ENCODE measurements at regions not wholly inside any gene's neighbourhood (a gene's known extent, or its start where the extent isn't known, plus 50 kb on each side); places are given as distances from the start of the nearest gene placed in this dataset.

DNA sequence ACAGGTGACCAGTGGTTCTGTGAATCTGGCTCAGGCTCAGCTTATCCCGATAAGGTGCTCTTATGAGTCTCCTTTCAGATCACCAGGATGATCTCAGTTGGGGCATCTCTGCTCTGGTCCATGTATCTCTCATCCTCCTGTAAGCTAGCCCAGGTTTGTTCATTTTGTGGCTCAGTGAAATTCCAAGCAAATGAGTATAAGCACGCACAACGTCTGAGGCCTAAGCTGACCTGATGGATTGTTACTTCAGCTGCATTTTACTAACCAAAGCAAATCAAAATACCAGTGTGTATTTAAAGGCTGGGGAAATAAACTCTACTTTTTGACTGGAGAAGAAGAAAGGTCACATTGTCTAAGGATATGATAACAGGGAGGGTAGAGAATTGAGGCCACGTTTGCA is 551.0 kb upstream of the BTBD3 start:
- ATAC-seq (ENCODE audit: poor library complexity): no peak
- CTCF ChIA-PET: no interaction called here

DNA sequence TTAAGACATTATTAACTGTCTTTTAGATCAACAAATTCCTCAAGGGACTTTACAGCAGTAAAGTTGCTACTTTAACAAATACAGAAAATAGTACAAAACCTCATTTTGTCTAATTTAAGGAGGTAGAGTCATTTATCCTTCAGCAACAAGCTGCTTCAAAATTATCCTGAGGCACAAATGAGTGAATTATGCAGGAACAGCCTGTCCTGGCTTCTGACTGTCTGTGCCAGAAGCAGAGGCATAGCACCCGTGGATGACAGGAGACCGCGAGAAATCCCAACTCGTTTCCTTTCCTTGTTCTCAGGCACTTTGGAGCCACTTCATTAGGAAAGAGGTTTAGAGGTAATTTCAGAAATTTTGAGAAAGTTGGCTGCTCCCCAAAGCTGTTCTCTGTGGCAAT is 549.2 kb upstream of the BTBD3 start:
- H3K9me3 Mint-ChIP-seq: peaks cover 3% of the 10 kb centered on the region
- peaks cover 0 to 4% of the 10 kb centered on the region in 2 experiments for H3K9me3 ChIP-seq (ENCODE audit: control insufficient read depth in 1 of 2, insufficient read depth in 1 of 2, low read length in 2 of 2)
- no peaks in the 10 kb centered on the region for H3K36me3 Mint-ChIP-seq (ENCODE audit: low read depth)
- ATAC-seq (ENCODE audit: poor library complexity): no peak
- POLR2A ChIA-PET: no interaction called here
- no peaks in the 10 kb centered on the region for H3K4me1 ChIP-seq (ENCODE audit: insufficient read depth, low read length)
- no peaks in the 10 kb centered on the region for H3K27me3 Mint-ChIP-seq
- H3K4me3 Mint-ChIP-seq: no peak overlapping the region
- no peaks in the 10 kb centered on the region for H3K27me3 ChIP-seq (ENCODE audit: control insufficient read depth in 1 of 2, insufficient read depth in 2 of 2, low read length in 2 of 2)
- no peak for DNase-seq
- H3K36me3 ChIP-seq (ENCODE audit: insufficient read depth, low read length): no peaks in the 10 kb centered on the region
- no peak overlapping the region for H3K4me3 ChIP-seq (ENCODE audit: low read length)
- intact Hi-C loops (cut with DNase I, micrococcal nuclease): no loop called here
- CTCF ChIA-PET: no interaction called here
- no peak overlapping the region for H3K27ac Mint-ChIP-seq
- no peaks in the 10 kb centered on the region for H3K4me1 Mint-ChIP-seq (ENCODE audit: low read depth)
- H3K27ac ChIP-seq (ENCODE audit: low read depth in 1 of 2, low read length in 2 of 2): no peak overlapping the region
- TF ChIP-seq, protein P1, sequence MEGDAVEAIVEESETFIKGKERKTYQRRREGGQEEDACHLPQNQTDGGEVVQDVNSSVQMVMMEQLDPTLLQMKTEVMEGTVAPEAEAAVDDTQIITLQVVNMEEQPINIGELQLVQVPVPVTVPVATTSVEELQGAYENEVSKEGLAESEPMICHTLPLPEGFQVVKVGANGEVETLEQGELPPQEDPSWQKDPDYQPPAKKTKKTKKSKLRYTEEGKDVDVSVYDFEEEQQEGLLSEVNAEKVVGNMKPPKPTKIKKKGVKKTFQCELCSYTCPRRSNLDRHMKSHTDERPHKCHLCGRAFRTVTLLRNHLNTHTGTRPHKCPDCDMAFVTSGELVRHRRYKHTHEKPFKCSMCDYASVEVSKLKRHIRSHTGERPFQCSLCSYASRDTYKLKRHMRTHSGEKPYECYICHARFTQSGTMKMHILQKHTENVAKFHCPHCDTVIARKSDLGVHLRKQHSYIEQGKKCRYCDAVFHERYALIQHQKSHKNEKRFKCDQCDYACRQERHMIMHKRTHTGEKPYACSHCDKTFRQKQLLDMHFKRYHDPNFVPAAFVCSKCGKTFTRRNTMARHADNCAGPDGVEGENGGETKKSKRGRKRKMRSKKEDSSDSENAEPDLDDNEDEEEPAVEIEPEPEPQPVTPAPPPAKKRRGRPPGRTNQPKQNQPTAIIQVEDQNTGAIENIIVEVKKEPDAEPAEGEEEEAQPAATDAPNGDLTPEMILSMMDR (IDR thresholded peaks at IDR 0.05): no peak

More for the DNA sequence above, 551.0 kb upstream of the BTBD3 start:
- Histone ChIP-seq H3K9me3 (ENCODE audit: control insufficient read depth in 1 of 2, insufficient read depth in 1 of 2, low read length in 2 of 2) (peaks cover 0 to 4% of the 10 kb centered on the region in 2 experiments), H3K27me3 (ENCODE audit: control insufficient read depth in 1 of 2, insufficient read depth in 2 of 2, low read length in 2 of 2) (no peaks in the 10 kb centered on the region), H3K4me3 (ENCODE audit: low read length) (no peak overlapping the region), H3K36me3 (ENCODE audit: insufficient read depth, low read length) (no peaks in the 10 kb centered on the region), H3K27ac (ENCODE audit: low read depth in 1 of 2, low read length in 2 of 2) (no peak overlapping the region), H3K4me1 (ENCODE audit: insufficient read depth, low read length) (no peaks in the 10 kb centered on the region)
- no peaks in the 10 kb centered on the region for H3K36me3 Mint-ChIP-seq (ENCODE audit: low read depth)
- DNase-seq: no peak
- peaks cover 11% of the 10 kb centered on the region for H3K9me3 Mint-ChIP-seq
- TF ChIP-seq, protein P1 (IDR thresholded peaks at IDR 0.05): no peak
- intact Hi-C loops (cut with DNase I, micrococcal nuclease): no loop called here
- no peaks in the 10 kb centered on the region for H3K4me1 Mint-ChIP-seq (ENCODE audit: low read depth)
- H3K27me3 Mint-ChIP-seq: no peaks in the 10 kb centered on the region
- H3K4me3 Mint-ChIP-seq: no peak overlapping the region
- no peak overlapping the region for H3K27ac Mint-ChIP-seq
- POLR2A ChIA-PET: no interaction called here

DNA sequence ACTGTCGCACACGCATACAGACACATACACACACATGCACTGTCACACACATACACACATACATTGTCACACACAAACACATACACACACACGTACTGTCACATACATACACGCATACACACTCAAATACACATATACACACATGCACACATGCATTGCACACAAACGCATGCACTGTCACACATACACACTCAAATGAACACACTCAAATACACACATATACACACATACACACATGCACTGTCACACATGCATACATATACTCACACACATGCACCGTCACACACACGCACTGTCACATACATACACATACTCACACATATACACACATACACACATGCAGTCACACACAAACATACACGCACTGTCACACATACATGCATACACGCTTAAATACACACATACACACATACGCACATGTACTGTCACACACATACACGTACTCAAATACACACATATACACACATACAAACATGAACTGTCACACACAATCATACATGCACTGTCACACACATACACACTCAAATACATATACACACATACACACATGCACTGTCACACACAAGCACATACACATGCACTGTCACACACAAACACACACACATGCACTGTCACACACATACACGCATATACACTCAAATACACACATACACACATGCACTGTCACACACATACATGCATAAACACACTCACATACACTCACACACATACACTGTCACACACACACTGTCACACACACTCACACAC is 548.6 kb upstream of the BTBD3 start:
- no peaks in the 10 kb centered on the region for H3K27me3 Mint-ChIP-seq
- H3K27me3 ChIP-seq (ENCODE audit: control insufficient read depth in 1 of 2, insufficient read depth in 2 of 2, low read length in 2 of 2): no peaks in the 10 kb centered on the region
- no peaks in the 10 kb centered on the region for H3K36me3 ChIP-seq (ENCODE audit: insufficient read depth, low read length)
- H3K27ac ChIP-seq (ENCODE audit: low read depth in 1 of 2, low read length in 2 of 2): no peak overlapping the region
- TF ChIP-seq, protein P1 (IDR thresholded peaks at IDR 0.05): no peak
- no peak overlapping the region for H3K4me3 ChIP-seq (ENCODE audit: low read length)
- H3K36me3 Mint-ChIP-seq (ENCODE audit: low read depth): no peaks in the 10 kb centered on the region
- ChIA-PET POLR2A (no interaction called here), CTCF (no interaction called here)
- DNase-seq: no peak
- peaks cover 3% of the 10 kb centered on the region for H3K9me3 Mint-ChIP-seq
- peaks cover 0 to 4% of the 10 kb centered on the region in 2 experiments for H3K9me3 ChIP-seq (ENCODE audit: control insufficient read depth in 1 of 2, insufficient read depth in 1 of 2, low read length in 2 of 2)
- H3K4me1 ChIP-seq (ENCODE audit: insufficient read depth, low read length): no peaks in the 10 kb centered on the region
- ATAC-seq (ENCODE audit: poor library complexity): no peak
- H3K4me1 Mint-ChIP-seq (ENCODE audit: low read depth): no peaks in the 10 kb centered on the region
- no peak overlapping the region for H3K4me3 Mint-ChIP-seq
- intact Hi-C loops (cut with DNase I, micrococcal nuclease): no loop called here
- no peak overlapping the region for H3K27ac Mint-ChIP-seq

All from CD4-positive, alpha-beta T cell (primary cell).